GM18526 (cell line): ENCODE measurements at regions not wholly inside any gene's neighbourhood (a gene's known extent, or its start where the extent isn't known, plus 50 kb on each side); places are given as distances from the start of the nearest gene placed in this dataset.

Experiments used
- POLR2A ChIP-seq: IDR thresholded peaks from 3 replicates; pipeline ENCODE4 v1.6.1; 2011; ENCODE audit not compliant: insufficient read length; ENCODE audit errors: extremely low read depth

DNA sequence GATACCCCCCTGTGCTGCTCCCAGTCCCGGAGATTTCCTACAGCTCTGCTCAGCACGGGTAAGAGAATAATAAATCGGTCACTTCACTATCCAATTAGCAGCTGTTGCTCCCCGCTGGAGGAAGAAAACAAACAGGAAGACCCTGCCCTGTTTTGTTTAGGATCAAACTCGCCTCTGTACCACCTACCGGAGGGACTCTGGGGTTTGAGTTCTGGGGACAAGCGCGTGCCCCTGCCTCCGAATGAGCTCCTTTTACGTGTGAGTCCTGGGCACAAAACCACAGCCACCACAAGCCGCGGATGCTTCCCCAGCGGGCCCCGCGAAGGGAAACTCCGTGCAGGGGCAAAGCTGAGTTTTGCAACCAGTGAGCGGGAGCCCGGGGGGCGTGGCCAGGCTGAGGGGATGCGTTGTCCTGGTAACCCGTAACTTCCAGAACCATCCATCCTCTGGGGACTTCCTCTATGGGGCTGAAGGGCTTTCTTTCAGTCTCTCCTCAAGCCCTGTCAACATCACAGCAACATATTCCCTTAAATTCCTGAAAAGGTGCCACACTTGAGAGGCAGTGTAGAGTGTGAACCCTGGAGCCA, 315.7 kb upstream of the PROK2 start:
- peak; percentile 23 for TF ChIP-seq POLR2A

DNA sequence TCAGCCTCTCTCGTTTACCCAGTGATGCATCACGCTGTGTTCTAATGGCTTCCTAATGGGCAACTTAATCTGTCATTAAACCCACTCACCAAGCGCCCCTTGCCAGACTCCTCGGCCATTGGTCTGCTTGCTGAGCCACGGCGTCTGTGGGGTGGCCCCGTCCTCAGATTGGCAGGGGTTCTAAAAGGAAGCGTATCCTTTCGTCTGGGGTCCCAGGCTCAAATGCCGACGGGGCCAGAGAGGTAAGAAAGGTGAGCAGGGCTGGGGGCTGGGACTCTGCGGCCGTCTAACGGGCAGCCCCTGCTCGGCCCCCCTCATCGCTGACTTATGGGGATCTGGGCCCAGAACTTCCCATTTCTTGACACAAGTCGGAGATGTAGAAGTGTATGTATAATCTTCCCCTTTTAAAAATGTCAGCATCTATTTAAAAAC, 315.1 kb upstream of the PROK2 start:
- TF ChIP-seq POLR2A = no peak

DNA sequence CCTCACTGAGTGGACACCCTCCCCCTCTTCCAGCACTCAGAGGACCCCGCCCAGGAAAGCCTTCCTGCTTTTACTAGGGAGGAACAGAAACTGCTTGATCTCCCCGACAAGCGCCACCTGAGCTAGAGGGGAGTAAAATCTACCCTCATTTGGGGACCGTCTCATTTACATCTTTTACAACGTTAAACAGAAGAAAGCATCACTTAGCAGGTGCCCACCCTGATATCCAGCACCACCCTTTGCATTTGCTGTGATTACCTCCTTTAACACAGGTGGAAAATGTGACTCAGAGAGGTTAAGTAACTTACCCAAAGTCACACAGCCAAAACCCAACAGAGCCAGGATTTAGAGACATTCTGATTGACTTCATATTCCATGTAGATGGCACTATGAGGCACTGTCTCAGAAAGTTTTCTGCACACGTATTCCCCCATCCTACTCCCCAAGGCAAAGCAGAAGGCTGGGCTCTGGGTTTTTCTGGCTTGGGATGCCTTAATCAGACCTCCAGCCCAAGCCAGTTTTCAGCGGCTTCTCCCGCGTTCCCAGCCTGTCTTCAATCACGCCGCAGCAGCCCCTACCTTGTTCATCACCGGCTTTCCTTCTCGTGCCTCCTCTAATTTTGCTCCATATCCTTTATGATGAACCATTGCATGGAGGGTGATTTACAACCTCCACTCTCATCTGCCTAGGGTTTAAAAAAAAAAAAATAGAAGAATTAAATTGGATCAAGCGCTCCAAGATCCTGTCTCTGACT, 314.6 kb upstream of the PROK2 start:
- no peak for TF ChIP-seq POLR2A

DNA sequence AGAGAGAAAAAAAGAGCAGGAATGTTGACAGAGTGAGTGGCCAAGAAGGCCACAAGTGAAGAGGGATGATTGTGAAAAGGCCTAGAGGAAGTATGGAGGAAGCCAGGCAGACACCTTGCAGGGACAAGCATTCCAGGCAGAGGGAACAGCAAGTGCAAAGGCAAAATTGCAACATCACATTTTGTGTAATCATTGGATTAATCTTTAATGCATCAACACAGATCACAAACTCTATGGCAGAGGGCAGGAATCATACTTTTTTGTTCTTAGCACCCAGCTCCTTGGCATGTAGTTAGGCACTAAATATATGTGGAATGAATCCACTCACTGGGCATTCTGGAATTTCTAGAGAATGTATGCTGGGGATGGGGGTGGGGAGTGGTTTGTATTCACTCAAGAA, 312.1 kb upstream of the PROK2 start:
- TF ChIP-seq POLR2A = no peak

DNA sequence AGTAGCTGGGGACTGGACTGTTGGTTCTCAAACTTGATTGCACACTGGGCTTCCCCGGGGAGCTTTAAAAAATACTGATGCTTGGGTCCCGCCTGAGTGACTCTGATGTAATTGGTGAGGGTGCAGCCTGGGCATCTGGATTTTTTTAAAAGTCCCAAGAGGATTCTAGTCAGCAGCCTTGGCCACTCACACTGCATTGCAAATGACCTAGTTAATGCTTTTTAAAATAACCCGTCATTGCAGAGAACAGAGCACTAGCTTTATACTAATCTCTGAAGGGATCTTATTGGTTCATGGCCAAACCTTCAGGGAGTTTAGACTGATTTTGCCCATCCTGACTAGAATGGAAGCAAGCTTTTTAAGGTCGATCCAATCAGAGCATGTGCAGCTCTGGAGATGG, 310.6 kb upstream of the PROK2 start:
- no peak for TF ChIP-seq POLR2A

DNA sequence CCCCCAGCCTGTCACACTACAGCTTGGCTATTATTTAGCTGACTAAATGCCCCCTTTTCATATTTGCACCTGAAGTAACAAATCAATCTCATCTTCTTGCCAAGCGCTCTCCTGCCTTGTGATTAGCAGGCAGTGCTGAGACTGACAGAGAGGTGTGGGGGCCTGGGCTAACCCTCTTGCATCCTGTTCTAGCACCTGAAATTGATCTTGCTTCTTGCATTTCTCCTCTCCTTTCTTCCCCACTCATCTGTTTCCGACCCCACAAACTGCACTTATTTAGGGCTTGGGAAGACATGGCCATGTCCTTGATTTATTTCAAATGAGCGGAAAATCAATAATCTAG, 309.0 kb upstream of the PROK2 start:
- no peak for TF ChIP-seq POLR2A

DNA sequence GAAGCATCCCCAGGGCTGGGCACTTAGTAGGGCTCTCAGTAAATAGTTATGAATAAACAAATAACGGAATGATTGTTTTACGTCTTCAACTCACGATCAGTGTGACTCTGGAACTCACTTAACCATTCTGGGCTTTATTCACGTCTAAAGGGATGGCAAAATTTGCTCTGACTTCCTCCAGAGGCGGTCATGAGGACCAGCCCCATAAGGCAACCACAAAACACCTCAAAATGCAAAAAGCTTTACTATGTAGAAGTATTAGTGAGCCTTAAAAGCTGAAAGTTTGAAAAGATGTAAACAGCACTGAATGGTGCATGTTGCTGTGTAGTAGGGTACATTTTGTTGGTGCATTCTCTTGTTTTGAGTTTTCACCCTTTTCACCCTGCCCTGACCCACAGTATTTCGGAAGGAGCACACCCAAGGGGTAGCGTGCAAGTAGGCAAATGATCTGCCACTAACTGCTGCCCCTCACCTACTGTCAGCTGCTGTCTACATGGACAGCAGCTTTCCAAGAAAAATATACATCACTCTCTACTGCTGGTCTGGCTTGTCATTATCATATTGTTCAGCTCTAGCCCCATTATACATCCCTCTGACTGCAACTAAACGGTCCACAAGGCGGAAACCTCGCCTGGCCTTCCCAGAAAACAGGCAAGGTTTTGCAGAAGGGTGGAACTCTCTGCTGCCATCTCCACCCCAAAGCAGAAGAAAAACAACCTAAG, 308.5 kb upstream of the PROK2 start:
- no peak for TF ChIP-seq POLR2A

DNA sequence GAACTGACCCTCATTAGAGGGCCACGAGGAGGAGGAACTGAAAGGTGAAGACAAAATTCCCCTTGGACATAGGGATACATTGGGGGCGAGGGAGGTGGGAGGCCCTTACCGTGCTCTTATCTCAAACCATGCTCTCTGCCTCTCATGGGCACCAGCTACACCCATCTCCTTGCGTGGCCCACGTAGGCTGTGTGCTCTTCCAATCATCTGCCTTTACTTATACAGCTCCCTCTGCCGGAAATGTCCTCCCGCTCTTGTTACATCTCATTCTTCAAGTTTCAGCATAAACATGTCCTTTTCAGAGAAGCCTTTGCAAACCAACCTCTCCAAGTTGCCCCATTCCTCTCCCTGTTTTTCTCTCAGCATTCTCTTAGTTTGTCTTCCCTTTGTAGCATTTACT, 307.8 kb upstream of the PROK2 start:
- no peak for TF ChIP-seq POLR2A

DNA sequence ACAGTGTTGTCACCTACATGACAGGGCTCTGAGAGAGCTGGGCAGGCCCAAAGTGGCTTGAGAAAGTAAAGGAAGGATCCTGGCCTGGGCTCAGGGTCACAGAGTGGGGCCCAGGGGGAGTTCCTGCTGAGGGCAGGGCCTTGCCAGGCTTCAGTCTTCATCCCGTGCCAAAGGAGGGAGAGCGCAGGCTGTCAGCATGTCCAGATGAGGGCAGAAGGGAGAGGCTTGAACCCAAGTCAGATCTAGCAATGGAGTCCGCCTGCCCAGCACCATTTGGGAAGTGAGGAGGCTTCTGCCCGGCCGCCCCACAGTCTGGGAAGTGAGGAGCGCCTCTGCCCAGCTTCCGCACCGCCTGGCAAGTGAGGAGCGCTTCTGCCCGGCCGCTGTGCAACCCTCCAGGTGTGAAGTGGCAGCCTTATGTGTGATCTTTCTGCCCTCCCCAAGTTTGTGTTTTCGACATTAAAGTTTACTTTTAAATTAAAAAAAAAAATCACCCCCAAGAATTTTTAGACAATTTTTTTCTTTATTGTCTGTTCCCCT, 303.6 kb upstream of the PROK2 start:
- TF ChIP-seq POLR2A = no peak

DNA sequence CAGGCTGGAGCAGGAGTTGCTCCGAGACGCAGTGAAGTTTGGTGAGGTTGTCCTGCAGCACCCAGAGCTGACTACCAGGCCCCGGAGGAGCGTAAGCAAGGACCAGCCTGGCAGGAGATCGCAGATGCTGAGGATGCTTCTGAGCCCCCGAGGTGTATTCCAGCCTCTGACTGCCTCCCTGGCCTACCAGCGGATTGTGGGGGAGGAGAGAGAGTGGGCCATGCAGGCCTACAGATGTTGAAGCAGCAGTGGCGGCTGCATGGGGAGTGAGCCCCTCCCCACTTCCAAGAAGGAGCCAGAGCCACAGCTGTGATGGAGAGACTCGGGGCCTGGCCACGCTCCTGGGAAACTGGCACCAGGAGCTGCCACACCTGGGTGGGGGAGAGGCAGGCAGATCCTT, 302.5 kb upstream of the PROK2 start:
- no peak for TF ChIP-seq POLR2A

DNA sequence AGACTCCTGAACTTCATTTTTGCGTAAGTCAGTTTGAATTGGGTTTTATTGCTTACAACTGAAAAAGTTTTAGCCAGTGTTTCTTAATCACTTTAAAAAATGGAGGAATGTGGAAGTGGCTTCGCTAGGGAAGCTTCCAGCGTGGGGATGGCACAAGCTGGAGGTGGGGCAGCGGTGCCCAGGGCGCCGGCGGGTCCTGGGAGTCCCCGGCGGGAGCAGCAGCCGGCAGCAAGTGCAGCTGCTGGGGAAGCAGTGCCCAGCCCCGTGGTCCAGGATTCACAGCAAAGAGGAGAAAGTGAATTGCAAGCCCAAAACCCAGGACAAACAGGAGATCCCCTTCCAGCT, 301.8 kb upstream of the PROK2 start:
- no peak for TF ChIP-seq POLR2A

DNA sequence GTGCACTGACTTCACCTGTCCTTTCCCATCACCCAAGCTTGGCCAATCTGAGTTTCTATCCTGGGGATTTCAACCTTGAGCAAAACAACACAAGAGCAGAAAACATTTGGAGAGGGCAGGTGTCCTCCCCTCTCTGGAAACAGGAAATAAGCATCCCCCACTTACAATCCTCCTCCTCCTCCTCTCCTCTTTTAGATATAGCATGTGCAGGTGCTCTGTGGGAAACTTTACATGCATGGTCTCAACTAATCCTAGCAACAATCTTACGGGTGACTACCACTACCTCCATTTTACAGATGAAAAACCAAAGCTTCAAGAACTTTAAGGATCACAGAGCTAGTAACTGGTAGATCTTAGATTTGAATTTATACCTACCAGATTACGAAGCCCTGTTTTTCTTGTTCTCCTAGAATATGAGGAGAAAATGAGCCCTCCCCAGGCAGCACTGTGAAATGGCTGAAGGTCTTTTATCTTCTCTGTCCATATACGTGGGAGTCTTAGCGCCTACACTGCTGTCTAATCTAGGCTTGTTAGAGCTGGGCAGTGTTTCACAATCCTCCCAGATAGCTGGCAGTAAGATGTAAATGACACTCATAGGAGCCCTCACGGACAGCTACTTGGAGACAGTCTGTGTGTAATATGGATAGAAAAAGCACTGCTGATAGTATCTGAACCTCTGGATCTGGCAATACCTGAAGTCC, 301.2 kb upstream of the PROK2 start:
- no peak for TF ChIP-seq POLR2A

DNA sequence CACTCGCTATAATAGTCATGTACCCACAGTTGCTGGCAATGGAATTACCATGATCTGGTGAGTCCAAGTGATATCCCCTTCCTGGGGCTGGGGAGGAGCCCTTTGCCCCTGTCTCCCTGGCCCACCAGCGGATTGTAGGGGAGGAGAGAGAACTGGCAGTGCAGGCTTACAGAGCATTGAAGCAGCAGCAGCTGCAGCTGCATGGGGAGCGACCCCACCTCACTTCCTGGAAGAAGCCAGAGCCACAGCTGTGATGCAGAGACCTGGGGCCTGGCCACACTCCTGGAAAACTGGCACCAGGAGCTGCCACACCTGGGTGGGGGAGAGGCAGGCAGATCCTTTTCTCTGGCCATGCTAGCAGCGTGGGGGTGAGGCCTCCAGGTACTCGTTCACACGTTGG, 300.1 kb upstream of the PROK2 start:
- no peak for TF ChIP-seq POLR2A

DNA sequence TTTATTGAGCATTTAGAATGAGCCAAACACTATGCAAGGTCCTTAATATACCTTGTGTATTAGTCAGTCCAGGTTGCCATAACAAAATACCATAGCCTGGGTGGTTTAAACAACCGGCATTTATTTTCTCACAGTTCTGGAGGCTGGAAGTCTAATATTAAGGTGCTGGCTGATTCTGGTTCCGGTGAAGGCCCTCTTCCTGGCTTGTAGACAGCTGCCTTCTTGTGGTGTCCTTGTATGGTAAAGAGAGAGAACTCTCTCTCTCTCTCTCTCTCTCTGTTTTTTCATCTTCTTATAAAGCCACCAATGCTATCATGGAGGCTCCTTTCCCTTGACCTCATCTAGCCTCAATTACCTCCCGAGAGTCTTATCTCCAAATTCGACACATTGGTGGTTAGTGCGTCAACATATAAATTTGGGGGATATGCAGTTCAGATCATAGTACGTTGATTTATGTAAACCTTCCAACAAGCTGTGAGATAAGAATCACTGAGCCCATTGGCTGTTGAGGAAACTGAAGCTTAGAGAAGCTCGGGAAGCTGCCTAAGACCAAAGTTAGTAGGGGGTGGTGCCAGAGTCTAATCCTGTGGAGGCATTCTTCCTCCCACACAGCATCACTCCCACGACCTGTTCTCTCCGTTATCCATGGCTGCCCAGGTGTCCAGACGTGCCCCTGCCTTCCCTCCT, 298.0 kb upstream of the PROK2 start:
- TF ChIP-seq POLR2A = no peak

DNA sequence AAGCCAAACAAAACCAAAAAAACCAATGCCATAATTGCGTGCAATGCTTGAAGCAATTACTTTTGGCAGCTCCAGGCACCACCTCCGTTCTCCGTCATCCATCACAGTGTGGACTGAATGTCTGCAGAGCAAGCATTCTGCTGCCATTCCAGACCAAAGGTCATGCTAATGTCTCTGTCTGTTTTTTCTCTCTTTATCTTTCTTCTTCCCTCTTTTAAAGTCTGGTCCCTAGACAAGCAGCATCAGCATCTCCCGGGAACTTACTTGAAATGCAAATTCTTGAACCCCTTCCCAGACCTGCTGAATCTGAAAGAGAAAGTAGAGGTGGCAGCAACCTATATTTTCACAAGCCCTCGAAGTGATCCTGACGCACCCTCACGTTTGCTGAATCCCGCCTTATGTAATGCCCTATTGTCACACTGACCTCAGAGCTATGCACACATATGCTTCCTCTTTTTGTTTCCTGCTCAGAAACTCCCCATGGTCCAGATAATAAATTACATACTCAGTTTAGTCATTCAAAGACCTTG, 297.3 kb upstream of the PROK2 start:
- TF ChIP-seq POLR2A = no peak
